ENCODE measurements at regions not wholly inside any gene's neighbourhood (a gene's known extent, or its start where the extent isn't known, plus 50 kb on each side); places are given as distances from the start of the nearest gene placed in this dataset.

DNA sequence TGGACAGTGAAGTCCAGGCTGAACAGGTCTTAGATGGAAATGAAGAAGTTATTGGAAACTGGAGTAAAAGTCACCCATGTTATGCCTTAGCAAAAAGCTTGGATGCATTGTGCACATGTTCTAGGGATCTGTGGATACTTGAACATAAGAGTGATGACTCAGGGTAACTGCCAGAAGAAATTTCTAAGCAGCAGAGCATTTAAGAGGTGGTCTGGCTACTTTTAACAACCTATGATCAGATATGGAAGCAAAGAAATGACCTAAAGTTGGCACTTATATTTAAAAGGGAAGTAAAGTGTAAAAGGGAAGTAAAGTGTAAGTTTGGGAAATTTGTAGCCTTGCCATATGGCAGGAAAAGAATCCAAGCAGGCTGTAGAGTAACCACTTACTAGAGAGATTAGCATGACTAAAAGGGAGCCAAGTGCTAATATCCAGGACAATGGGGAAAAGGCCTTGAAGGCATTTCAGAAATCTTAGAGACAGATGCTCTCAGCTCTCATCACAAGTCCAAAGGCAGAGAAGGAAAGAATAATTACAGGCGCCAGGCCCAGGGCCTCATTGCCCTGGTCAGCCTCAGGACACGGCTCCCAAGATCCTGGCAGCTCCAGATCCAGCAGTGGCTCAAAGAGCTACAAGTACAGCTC, 73.9 kb upstream of the KCNH8 start:
- intact Hi-C loops (cut with micrococcal nuclease; ENCODE audit: unreplicated experiment), result no loop called here
- CTCF ChIA-PET, result no interaction called here
- Histone ChIP-seq H3K9me3 (ENCODE audit: low read depth, low read length, poor library complexity, severe bottlenecking) (no peaks in the 10 kb centered on the region), H3K4me3 (ENCODE audit: low read depth, low read length, poor library complexity, severe bottlenecking) (no peak overlapping the region), H3K27ac (ENCODE audit: low read depth, low read length, poor library complexity, severe bottlenecking) (no peak overlapping the region), H3K4me1 (ENCODE audit: insufficient read depth, low read length, poor library complexity, severe bottlenecking) (no peaks in the 10 kb centered on the region), H3K36me3 (ENCODE audit: insufficient read depth, low read length, poor library complexity, severe bottlenecking) (no peaks in the 10 kb centered on the region), H3K27me3 (replicated peaks; ENCODE audit: insufficient read depth, low read depth, low read length, poor library complexity) (no peaks in the 10 kb centered on the region)
- POLR2A ChIA-PET (ENCODE audit: low non-redundant PET), result no interaction called here
- BruUV-seq (replicated peaks), result no TSS peak
- no peak for DNase-seq (ENCODE audit: low spot score)
- TF ChIP-seq CTCF (conservative IDR thresholded peaks at IDR 0.05; ENCODE audit: low read depth, low read length), result no peak
- no peak for TF ChIP-seq EZH2 (IDR thresholded peaks at IDR 0.05; ENCODE audit: borderline replicate concordance, low read depth, low read length, poor library complexity, severe bottlenecking)

DNA sequence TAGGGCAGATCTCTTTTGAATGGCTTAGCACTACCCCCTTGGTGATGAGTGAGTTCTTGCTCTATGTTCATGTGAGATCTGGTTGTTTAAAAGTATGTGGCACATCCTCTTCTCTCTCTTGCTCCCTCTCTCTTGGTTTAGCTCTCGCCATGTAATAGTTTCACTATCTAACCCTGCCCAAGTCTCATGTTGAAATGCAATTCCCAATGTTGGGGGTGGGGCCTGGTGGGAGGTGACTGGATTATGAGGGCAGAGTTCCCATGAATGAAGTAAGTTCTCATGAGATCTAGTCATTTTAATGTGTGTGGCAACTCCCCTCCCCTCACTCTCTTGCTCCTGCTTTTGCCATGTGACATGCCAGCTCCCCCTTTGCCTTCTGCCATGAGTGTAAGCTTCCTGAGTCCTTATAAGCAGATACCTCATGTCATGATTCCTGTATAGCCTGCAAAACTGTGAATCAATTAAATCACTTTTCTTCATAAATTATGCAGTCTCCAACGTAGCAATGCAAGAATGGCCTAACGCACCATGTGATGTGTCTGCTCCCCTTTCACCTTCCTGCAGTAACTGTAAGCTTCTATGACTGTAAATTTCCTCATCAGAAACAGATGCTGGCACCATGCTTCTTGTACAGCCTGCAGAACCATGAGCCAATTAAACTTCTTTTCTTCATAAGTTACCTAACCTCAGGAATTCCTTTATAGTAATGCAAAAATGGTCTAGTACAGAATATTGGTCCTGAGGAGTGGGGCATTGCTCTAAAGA, 74.8 kb upstream of the KCNH8 start:
- ChIA-PET POLR2A (ENCODE audit: low non-redundant PET) (no interaction called here), CTCF (no interaction called here)
- BruUV-seq (replicated peaks), result no TSS peak
- intact Hi-C loops (cut with micrococcal nuclease; ENCODE audit: unreplicated experiment), result no loop called here
- Histone ChIP-seq H3K4me1 (ENCODE audit: insufficient read depth, low read length, poor library complexity, severe bottlenecking) (no peaks in the 10 kb centered on the region), H3K4me3 (ENCODE audit: low read depth, low read length, poor library complexity, severe bottlenecking) (no peak overlapping the region), H3K36me3 (ENCODE audit: insufficient read depth, low read length, poor library complexity, severe bottlenecking) (no peaks in the 10 kb centered on the region), H3K27me3 (replicated peaks; ENCODE audit: insufficient read depth, low read depth, low read length, poor library complexity) (no peaks in the 10 kb centered on the region), H3K27ac (ENCODE audit: low read depth, low read length, poor library complexity, severe bottlenecking) (no peak overlapping the region), H3K9me3 (ENCODE audit: low read depth, low read length, poor library complexity, severe bottlenecking) (no peaks in the 10 kb centered on the region)
- no peak for DNase-seq (ENCODE audit: low spot score)
- TF ChIP-seq CTCF (conservative IDR thresholded peaks at IDR 0.05; ENCODE audit: low read depth, low read length), result no peak
- no peak for TF ChIP-seq EZH2 (IDR thresholded peaks at IDR 0.05; ENCODE audit: borderline replicate concordance, low read depth, low read length, poor library complexity, severe bottlenecking)

GRCh38 chr3:19070325-19070724, 78.0 kb upstream of the KCNH8 start:
- Histone ChIP-seq H3K36me3 (ENCODE audit: insufficient read depth, low read length, poor library complexity, severe bottlenecking) (no peaks in the 10 kb centered on the region), H3K9me3 (ENCODE audit: low read depth, low read length, poor library complexity, severe bottlenecking) (no peaks in the 10 kb centered on the region), H3K4me1 (ENCODE audit: insufficient read depth, low read length, poor library complexity, severe bottlenecking) (no peaks in the 10 kb centered on the region), H3K27ac (ENCODE audit: low read depth, low read length, poor library complexity, severe bottlenecking) (no peak overlapping the region), H3K27me3 (replicated peaks; ENCODE audit: insufficient read depth, low read depth, low read length, poor library complexity) (no peaks in the 10 kb centered on the region), H3K4me3 (ENCODE audit: low read depth, low read length, poor library complexity, severe bottlenecking) (no peak overlapping the region)
- BruUV-seq (replicated peaks), result no TSS peak
- no peak for TF ChIP-seq EZH2 (IDR thresholded peaks at IDR 0.05; ENCODE audit: borderline replicate concordance, low read depth, low read length, poor library complexity, severe bottlenecking)
- TF ChIP-seq CTCF (conservative IDR thresholded peaks at IDR 0.05; ENCODE audit: low read depth, low read length), result no peak
- DNase-seq (ENCODE audit: low spot score), result no peak
- POLR2A ChIA-PET (ENCODE audit: low non-redundant PET), result no interaction called here
- intact Hi-C loops (cut with micrococcal nuclease; ENCODE audit: unreplicated experiment), result no loop called here
- CTCF ChIA-PET, result no interaction called here
